ENCODE measurements at regions not wholly inside any gene's neighbourhood (a gene's known extent, or its start where the extent isn't known, plus 50 kb on each side); places are given as distances from the start of the nearest gene placed in this dataset.

DNA sequence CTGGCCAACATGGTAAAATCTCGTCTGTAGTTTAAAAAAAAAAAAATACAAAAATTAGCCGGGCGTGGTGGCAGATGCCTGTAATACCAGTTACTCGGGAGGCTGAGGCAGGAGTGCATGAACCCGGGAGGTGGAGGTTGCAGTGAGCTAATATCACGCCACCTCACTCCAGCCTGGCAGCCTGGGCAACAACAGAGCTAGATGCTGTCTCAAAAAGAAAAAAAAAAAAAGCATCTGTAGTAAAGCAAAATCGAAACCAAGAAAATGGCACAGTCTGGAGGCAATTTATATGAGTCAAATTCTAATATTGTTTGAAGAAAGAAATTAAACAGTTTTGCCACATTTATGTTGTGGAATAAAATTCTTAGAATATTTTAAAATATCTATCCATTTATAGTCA lies 365.0 kb upstream of the CHORDC1 start:
- CTCF ChIA-PET = no interaction called here
- intact Hi-C loops (cut with micrococcal nuclease) = no loop called here
- no peaks in the 10 kb centered on the region for H3K79me2 ChIP-seq (ENCODE audit: control insufficient read depth, insufficient read depth, low read length)

More for the DNA sequence above, 365.0 kb upstream of the CHORDC1 start:
- no TSS peak for BruUV-seq (replicated peaks)
- POLR2A ChIA-PET = no interaction called here
- Histone ChIP-seq H3K9me1 (replicated peaks; ENCODE audit: control insufficient read depth, extremely low read depth, insufficient read depth, low read length) (no peaks in the 10 kb centered on the region), H4K20me1 (replicated peaks; ENCODE audit: control insufficient read depth, extremely low read depth, insufficient read depth, low read length) (no peaks in the 10 kb centered on the region), H3K27ac (ENCODE audit: insufficient read depth, low read depth, low read length) (no peak overlapping the region), H2AFZ (ENCODE audit: low read depth, low read length) (no peak overlapping the region), H3K36me3 (ENCODE audit: control insufficient read depth in 2 of 2, extremely low read depth in 1 of 2, insufficient read depth in 2 of 2, low read length in 2 of 2) (no peaks in the 10 kb centered on the region), H3K9me3 (replicated peaks; ENCODE audit: control insufficient read depth, insufficient read depth, low read length) (no peaks in the 10 kb centered on the region), H3K27me3 (ENCODE audit: control insufficient read depth in 2 of 2, insufficient read depth in 2 of 2, low read length in 2 of 2) (no peaks in the 10 kb centered on the region), H3K4me1 (ENCODE audit: control insufficient read depth, extremely low read depth, insufficient read depth, low read length) (no peaks in the 10 kb centered on the region), H3K9ac (replicated peaks; ENCODE audit: extremely low read depth, insufficient read depth, low read length) (no peak overlapping the region), H3K4me3 (replicated peaks in 1 of 3; ENCODE audit: insufficient read depth in 1 of 3, low read depth in 1 of 3, low read length in 3 of 3) (no peak overlapping the region), H3K4me2 (ENCODE audit: insufficient read depth, low read length) (no peak overlapping the region)
- dilution Hi-C loops (cut with MboI; ENCODE audit: extremely low pct_ligation_motif_present, low sequenced_read_pairs) = no loop called here
- no peak for DNase-seq (ENCODE audit: low read depth, low spot score)
- no peak for FAIRE-seq
- TF ChIP-seq POLR2AphosphoS5 (IDR thresholded peaks at IDR 0.05; ENCODE audit: insufficient read depth, low read depth, low read length) = no peak
- TF ChIP-seq EZH2 (IDR thresholded peaks at IDR 0.05; ENCODE audit: borderline replicate concordance, low read depth, low read length, severe bottlenecking) = no peak
- no peak for TF ChIP-seq MAX (IDR thresholded peaks at IDR 0.05; ENCODE audit: insufficient read depth, insufficient read length)
- no peak for TF ChIP-seq GATA2 (IDR thresholded peaks at IDR 0.05; ENCODE audit: insufficient read depth, insufficient read length, low read depth, low read length)
- no peak for TF ChIP-seq FOS (IDR thresholded peaks at IDR 0.05; ENCODE audit: borderline replicate concordance, insufficient read depth, low read length)
- TF ChIP-seq MYC (IDR thresholded peaks at IDR 0.05; ENCODE audit: low read depth, low read length) = no peak
- TF ChIP-seq JUN (IDR thresholded peaks at IDR 0.05; ENCODE audit: borderline replicate concordance, insufficient read depth, insufficient read length, low read depth) = no peak
- TF ChIP-seq, protein P1, sequence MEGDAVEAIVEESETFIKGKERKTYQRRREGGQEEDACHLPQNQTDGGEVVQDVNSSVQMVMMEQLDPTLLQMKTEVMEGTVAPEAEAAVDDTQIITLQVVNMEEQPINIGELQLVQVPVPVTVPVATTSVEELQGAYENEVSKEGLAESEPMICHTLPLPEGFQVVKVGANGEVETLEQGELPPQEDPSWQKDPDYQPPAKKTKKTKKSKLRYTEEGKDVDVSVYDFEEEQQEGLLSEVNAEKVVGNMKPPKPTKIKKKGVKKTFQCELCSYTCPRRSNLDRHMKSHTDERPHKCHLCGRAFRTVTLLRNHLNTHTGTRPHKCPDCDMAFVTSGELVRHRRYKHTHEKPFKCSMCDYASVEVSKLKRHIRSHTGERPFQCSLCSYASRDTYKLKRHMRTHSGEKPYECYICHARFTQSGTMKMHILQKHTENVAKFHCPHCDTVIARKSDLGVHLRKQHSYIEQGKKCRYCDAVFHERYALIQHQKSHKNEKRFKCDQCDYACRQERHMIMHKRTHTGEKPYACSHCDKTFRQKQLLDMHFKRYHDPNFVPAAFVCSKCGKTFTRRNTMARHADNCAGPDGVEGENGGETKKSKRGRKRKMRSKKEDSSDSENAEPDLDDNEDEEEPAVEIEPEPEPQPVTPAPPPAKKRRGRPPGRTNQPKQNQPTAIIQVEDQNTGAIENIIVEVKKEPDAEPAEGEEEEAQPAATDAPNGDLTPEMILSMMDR (IDR thresholded peaks at IDR 0.05; ENCODE audit: extremely low read depth in 1 of 2, insufficient read depth in 1 of 2, low read depth in 1 of 2, low read length in 2 of 2) = no peak
- no peak for TF ChIP-seq POLR2A (IDR thresholded peaks at IDR 0.05; ENCODE audit: low read depth, low read length)

All from endothelial cell of umbilical vein (primary cell).